ENCODE measurements at regions not wholly inside any gene's neighbourhood (a gene's known extent, or its start where the extent isn't known, plus 50 kb on each side); places are given as distances from the start of the nearest gene placed in this dataset.

GRCh38 chr4:136443006-136443405 is 1089.3 kb downstream of the PCDH18 start:
- TF ChIP-seq POLR2AphosphoS5 (IDR thresholded peaks at IDR 0.05; ENCODE audit: low read depth) (no peak), CTCF (IDR thresholded peaks at IDR 0.05; ENCODE audit: insufficient read depth, low read length) (no peak), REST (IDR thresholded peaks at IDR 0.05; ENCODE audit: insufficient replicate concordance, low read depth) (no peak), GABPA (IDR thresholded peaks at IDR 0.05; ENCODE audit: low read depth) (no peak), SPI1 (IDR thresholded peaks at IDR 0.05; ENCODE audit: borderline replicate concordance, low read depth) (no peak)

DNA sequence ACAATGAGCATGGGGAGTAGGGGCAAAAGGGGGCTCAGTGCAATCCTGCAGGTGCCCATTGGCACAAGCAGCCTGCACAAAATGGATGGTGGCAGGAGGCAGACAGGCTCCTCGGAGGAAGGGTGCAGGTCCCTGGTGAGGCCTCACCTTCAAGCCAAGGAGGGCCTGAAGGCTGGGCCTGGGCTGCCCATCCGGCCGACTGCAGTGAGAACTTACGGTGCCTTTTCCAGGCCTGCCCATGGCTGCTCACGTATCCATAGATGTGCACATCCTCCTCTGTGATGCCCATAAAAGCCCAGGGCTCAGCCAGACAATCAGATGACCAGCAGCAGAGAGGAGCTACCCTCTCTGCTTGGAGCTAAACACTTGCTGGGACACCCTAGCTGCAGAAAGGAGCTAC is 1089.8 kb downstream of the PCDH18 start:
- no peak for DNase-seq (ENCODE audit: low read depth in 1 of 2, low spot score in 1 of 2)
- no peaks in the 10 kb centered on the region for H3K27me3 ChIP-seq (ENCODE audit: insufficient read depth, poor library complexity, severe bottlenecking)
- H3K4me3 ChIP-seq (replicated peaks; ENCODE audit: insufficient read depth, low read length): no peak overlapping the region
- TF ChIP-seq SPI1 (IDR thresholded peaks at IDR 0.05; ENCODE audit: borderline replicate concordance, low read depth): no peak
- TF ChIP-seq POLR2AphosphoS5 (IDR thresholded peaks at IDR 0.05; ENCODE audit: low read depth): no peak
- TF ChIP-seq GABPA (IDR thresholded peaks at IDR 0.05; ENCODE audit: low read depth): no peak
- TF ChIP-seq REST (IDR thresholded peaks at IDR 0.05; ENCODE audit: insufficient replicate concordance, low read depth): no peak
- no peak for TF ChIP-seq CTCF (IDR thresholded peaks at IDR 0.05; ENCODE audit: insufficient read depth, low read length)
- H3K27ac ChIP-seq (replicated peaks): no peak overlapping the region

More at GRCh38 chr4:136443006-136443405, 1089.3 kb downstream of the PCDH18 start:
- Histone ChIP-seq H3K4me3 (replicated peaks; ENCODE audit: insufficient read depth, low read length) (no peak overlapping the region), H3K27me3 (ENCODE audit: insufficient read depth, poor library complexity, severe bottlenecking) (no peaks in the 10 kb centered on the region), H3K27ac (replicated peaks) (no peak overlapping the region)
- no peak for DNase-seq (ENCODE audit: low read depth in 1 of 2, low spot score in 1 of 2)

- H3K27me3 ChIP-seq (ENCODE audit: insufficient read depth, poor library complexity, severe bottlenecking): no peaks in the 10 kb centered on the region
- H3K4me3 ChIP-seq (replicated peaks; ENCODE audit: insufficient read depth, low read length): no peak overlapping the region
- no peak overlapping the region for H3K27ac ChIP-seq (replicated peaks)
- no peak for DNase-seq (ENCODE audit: low read depth in 1 of 2, low spot score in 1 of 2)
- TF ChIP-seq GABPA (IDR thresholded peaks at IDR 0.05; ENCODE audit: low read depth): no peak
These were observed 1090.5 kb downstream of the PCDH18 start for GRCh38 chr4:136441629-136442282.

GRCh38 chr4:136438645-136439044 is 1093.6 kb downstream of the PCDH18 start:
- Histone ChIP-seq H3K27me3 (ENCODE audit: insufficient read depth, poor library complexity, severe bottlenecking) (no peaks in the 10 kb centered on the region), H3K27ac (replicated peaks) (no peak overlapping the region), H3K4me3 (replicated peaks; ENCODE audit: insufficient read depth, low read length) (no peak overlapping the region)
- DNase-seq (ENCODE audit: low read depth in 1 of 2, low spot score in 1 of 2): no peak
- no peak for TF ChIP-seq GABPA (IDR thresholded peaks at IDR 0.05; ENCODE audit: low read depth)
- TF ChIP-seq SPI1 (IDR thresholded peaks at IDR 0.05; ENCODE audit: borderline replicate concordance, low read depth): no peak
- TF ChIP-seq POLR2AphosphoS5 (IDR thresholded peaks at IDR 0.05; ENCODE audit: low read depth): no peak
- TF ChIP-seq CTCF (IDR thresholded peaks at IDR 0.05; ENCODE audit: insufficient read depth, low read length): no peak
- TF ChIP-seq REST (IDR thresholded peaks at IDR 0.05; ENCODE audit: insufficient replicate concordance, low read depth): no peak

Data from HL-60 (cell line).